Kidney epithelial cell (primary cell): ENCODE measurements at regions not wholly inside any gene's neighbourhood (a gene's known extent, or its start where the extent isn't known, plus 50 kb on each side); places are given as distances from the start of the nearest gene placed in this dataset.
"Not testable (repeated sequence)": the region's sequence is repeated elsewhere in the genome, so short reads cannot be mapped to it uniquely, and the experiment has no call there.

Experiments
- DNase-seq: peaks from one replicate; pipeline ENCODE4 v3.0.0-alpha.2; 2010; ENCODE audit warnings: low read depth
- H3K27me3 ChIP-seq: 2 replicates; pipeline ENCODE4 v1.6.0; 2011; ENCODE audit warnings: low read length; ENCODE audit not compliant: control insufficient read depth, insufficient read depth
- H3K36me3 ChIP-seq: 2 replicates; pipeline ENCODE4 v1.5.1; 2011; ENCODE audit warnings: low read length; ENCODE audit not compliant: control insufficient read depth, insufficient read depth
- H3K4me3 ChIP-seq: 2 replicates; pipeline ENCODE4 v1.5.1; 2011; ENCODE audit warnings: low read depth, mild to moderate bottlenecking, control low read depth, low read length
- CTCF ChIP-seq: IDR thresholded peaks from 2 replicates; pipeline ENCODE4 v1.5.1; 2011; ENCODE audit warnings: mild to moderate bottlenecking, moderate library complexity, low read length, control low read depth, inconsistent platforms; ENCODE audit not compliant: insufficient read depth, poor library complexity, severe bottlenecking

- DNase-seq, result no peak
- TF ChIP-seq CTCF, result no peak
- Histone ChIP-seq H3K4me3 (no peak overlapping the region), H3K27me3 (no peaks in the 10 kb centered on the region), H3K36me3 (no peaks in the 10 kb centered on the region)
Observed at GRCh38 chr7:16369855-16370254, 51.5 kb downstream of the CRPPA start.

DNA sequence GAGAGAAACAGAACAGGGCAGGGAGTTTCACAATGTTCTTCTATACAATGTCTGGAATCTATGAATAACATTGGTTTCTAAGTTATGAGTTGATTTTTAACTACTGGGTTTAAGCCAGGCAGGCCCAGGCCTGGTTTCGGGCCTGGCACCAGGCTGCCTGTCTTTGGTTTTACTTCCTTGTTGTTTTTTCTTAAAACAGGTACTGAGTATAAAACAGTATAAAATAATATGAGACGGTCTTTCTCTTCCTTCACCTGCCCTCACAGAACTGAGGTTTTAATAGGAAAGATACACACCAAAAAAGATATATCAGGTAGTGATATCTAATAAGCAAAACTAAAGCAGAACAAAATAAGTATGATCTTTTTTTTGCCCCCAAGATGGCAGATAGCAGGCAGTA is 52.0 kb downstream of the CRPPA start:
- not testable (repeated sequence) for DNase-seq, H3K4me3 ChIP-seq, H3K36me3 ChIP-seq, H3K27me3 ChIP-seq

- no peak overlapping the region for H3K4me3 ChIP-seq
- TF ChIP-seq CTCF, result no peak
- no peaks in the 10 kb centered on the region for H3K27me3 ChIP-seq
- no peaks in the 10 kb centered on the region for H3K36me3 ChIP-seq
- no peak for DNase-seq
Observed at GRCh38 chr7:16368885-16369284, 52.5 kb downstream of the CRPPA start.

DNA sequence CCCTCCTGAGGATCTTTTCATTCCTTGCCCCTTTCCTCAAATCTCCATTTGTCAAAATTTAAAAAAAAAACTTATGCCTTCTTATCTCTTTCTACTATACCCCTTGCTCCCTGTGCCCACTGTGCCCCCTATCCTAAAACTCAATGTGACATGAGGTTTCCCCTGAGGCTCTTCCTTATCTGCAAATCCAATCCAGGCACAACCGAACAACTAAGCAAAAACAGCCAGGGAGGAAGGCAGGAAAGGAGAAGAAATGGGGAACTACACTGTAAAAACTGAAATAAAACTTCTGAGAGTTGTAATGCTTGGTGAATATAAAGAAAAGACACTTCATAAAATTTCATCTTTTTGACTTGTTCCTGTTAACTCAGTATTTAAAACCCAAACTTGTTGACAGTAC is 54.2 kb downstream of the CRPPA start:
- TF ChIP-seq CTCF, result no peak
- Histone ChIP-seq H3K4me3 (no peak overlapping the region), H3K27me3 (no peaks in the 10 kb centered on the region), H3K36me3 (no peaks in the 10 kb centered on the region)
- no peak for DNase-seq

GRCh38 chr7:16365952-16366351 is 55.4 kb downstream of the CRPPA start:
- no peak for DNase-seq
- TF ChIP-seq CTCF, result no peak
- Histone ChIP-seq H3K4me3 (no peak overlapping the region), H3K36me3 (no peaks in the 10 kb centered on the region), H3K27me3 (no peaks in the 10 kb centered on the region)

GRCh38 chr7:16365177-16365576 is 56.2 kb downstream of the CRPPA start:
- DNase-seq, result no peak
- Histone ChIP-seq H3K27me3 (no peaks in the 10 kb centered on the region), H3K36me3 (no peaks in the 10 kb centered on the region), H3K4me3 (no peak overlapping the region)
- TF ChIP-seq CTCF, result no peak

- Histone ChIP-seq H3K27me3 (no peaks in the 10 kb centered on the region), H3K36me3 (no peaks in the 10 kb centered on the region), H3K4me3 (no peak overlapping the region)
- TF ChIP-seq CTCF, result no peak
- DNase-seq, result no peak
Observed at GRCh38 chr7:16359216-16359615, 62.1 kb downstream of the CRPPA start.
